HEK293T (cell line): ENCODE measurements at regions not wholly inside any gene's neighbourhood (a gene's known extent, or its start where the extent isn't known, plus 50 kb on each side); places are given as distances from the start of the nearest gene placed in this dataset.
"Not testable (repeated sequence)": the region's sequence is repeated elsewhere in the genome, so short reads cannot be mapped to it uniquely, and the experiment has no call there.

Experiments used
- CTCF ChIA-PET: fragments of 350-600 bp; formaldehyde crosslinking; extraction: SDS; loops from one replicate; lab custom pipeline; 2021; ENCODE audit warnings: antibody characterized with exemption, inconsistent platforms; lab: Yijun Ruan, JAX
- POLR2A ChIA-PET: fragments of 350-600 bp; formaldehyde crosslinking; extraction: SDS; loops from one replicate; lab custom pipeline; 2020; ENCODE audit warnings: antibody characterized with exemption, inconsistent platforms; lab: Yijun Ruan, JAX
- DNase-seq: peaks from one replicate; pipeline ENCODE4 v3.0.0; 2012; ENCODE audit warnings: mixed read lengths; ENCODE audit errors: extremely low spot score
- ARNT ChIP-seq: fragments of 450-650 bp; IDR thresholded peaks from 2 replicates; pipeline ENCODE4 v1.6.1; 2017; ENCODE audit warnings: mild to moderate bottlenecking
- BHLHE40 ChIP-seq: fragments of 450-650 bp; IDR thresholded peaks from 2 replicates; pipeline ENCODE4 v1.6.1; 2016; ENCODE audit warnings: mild to moderate bottlenecking, moderate library complexity, borderline replicate concordance
- CTBP1 ChIP-seq: fragments of 450-650 bp; IDR thresholded peaks from 2 replicates; pipeline ENCODE4 v1.6.1; 2016; ENCODE audit warnings: borderline replicate concordance
- ELF4 ChIP-seq: fragments of 450-650 bp; IDR thresholded peaks from 2 replicates; pipeline ENCODE4 v1.6.1; 2017; ENCODE audit warnings: antibody characterized with exemption
- FOXA1 ChIP-seq: fragments of 450-650 bp; IDR thresholded peaks from 2 replicates; pipeline ENCODE4 v1.6.1; 2016; ENCODE audit warnings: mild to moderate bottlenecking
- FOXK2 ChIP-seq: fragments of 450-650 bp; IDR thresholded peaks from 2 replicates; pipeline ENCODE4 v1.6.1; 2016; ENCODE audit warnings: mild to moderate bottlenecking
- FOXM1 ChIP-seq: fragments of 450-650 bp; IDR thresholded peaks from 2 replicates; pipeline ENCODE4 v1.6.1; 2017; ENCODE audit warnings: mild to moderate bottlenecking, borderline replicate concordance
- HDGF ChIP-seq: fragments of 450-650 bp; IDR thresholded peaks from 2 replicates; pipeline ENCODE4 v1.6.1; 2017; ENCODE audit warnings: antibody characterized with exemption, borderline replicate concordance
- L3MBTL2 ChIP-seq: fragments of 450-650 bp; conservative IDR thresholded peaks from 2 replicates; pipeline ENCODE4 v1.6.1; 2016; ENCODE audit warnings: mild to moderate bottlenecking
- LEF1 ChIP-seq: fragments of 450-650 bp; IDR thresholded peaks from 2 replicates; pipeline ENCODE4 v1.6.1; 2017; ENCODE audit warnings: mild to moderate bottlenecking, borderline replicate concordance
- NFRKB ChIP-seq: fragments of 450-650 bp; IDR thresholded peaks from 2 replicates; pipeline ENCODE4 v1.6.1; 2016; ENCODE audit warnings: mild to moderate bottlenecking, moderate library complexity
- PKNOX1 ChIP-seq: fragments of 450-650 bp; IDR thresholded peaks from 2 replicates; pipeline ENCODE4 v1.6.1; 2016
- SP1 ChIP-seq: fragments of 450-650 bp; IDR thresholded peaks from 2 replicates; pipeline ENCODE4 v1.6.1; 2017
- SUZ12 ChIP-seq: fragments of 450-650 bp; IDR thresholded peaks from 2 replicates; pipeline ENCODE4 v1.6.1; 2016; ENCODE audit warnings: mild to moderate bottlenecking
- TARDBP ChIP-seq: fragments of 450-650 bp; IDR thresholded peaks from 2 replicates; pipeline ENCODE4 v1.6.1; 2016
- ZNF384 ChIP-seq: fragments of 450-650 bp; IDR thresholded peaks from 2 replicates; pipeline ENCODE4 v1.6.1; 2016

- ChIA-PET POLR2A (no interaction called here), CTCF (no interaction called here)
- TF ChIP-seq TARDBP (no peak), SUZ12 (no peak), BHLHE40 (no peak), HDGF (no peak), ELF4 (no peak), ARNT (no peak), L3MBTL2 (no peak), NFRKB (no peak)
- DNase-seq = no peak
These were observed 456.3 kb upstream of the ISX start for GRCh38 chr22:34609646-34610045.

GRCh38 chr22:34620161-34620560, 445.8 kb upstream of the ISX start:
- DNase-seq = no peak
- ChIA-PET POLR2A (no interaction called here), CTCF (no interaction called here)
- no peak for TF ChIP-seq HDGF
- no peak for TF ChIP-seq SP1
- TF ChIP-seq FOXA1 = no peak
- no peak for TF ChIP-seq ZNF384
- TF ChIP-seq SUZ12 = no peak
- TF ChIP-seq FOXK2 = no peak
- no peak for TF ChIP-seq L3MBTL2
- TF ChIP-seq ELF4 = no peak
- TF ChIP-seq LEF1 = no peak
- no peak for TF ChIP-seq CTBP1
- TF ChIP-seq PKNOX1 = no peak
- TF ChIP-seq ARNT = no peak

GRCh38 chr22:34620832-34621231, 445.1 kb upstream of the ISX start:
- DNase-seq = no peak
- CTCF ChIA-PET = no interaction called here
- no peak for TF ChIP-seq SUZ12
- no peak for TF ChIP-seq BHLHE40
- TF ChIP-seq TARDBP = no peak
- TF ChIP-seq FOXA1 = no peak
- no peak for TF ChIP-seq ZNF384
- TF ChIP-seq PKNOX1 = no peak
- POLR2A ChIA-PET = no interaction called here

- CTCF ChIA-PET = no interaction called here
- POLR2A ChIA-PET = no interaction called here
- no peak for DNase-seq
- no peak for TF ChIP-seq SP1
- no peak for TF ChIP-seq SUZ12
These were observed 443.4 kb upstream of the ISX start for GRCh38 chr22:34622602-34623001.

GRCh38 chr22:34623580-34623979, 442.4 kb upstream of the ISX start:
- POLR2A ChIA-PET = no interaction called here
- TF ChIP-seq FOXM1 (no peak), LEF1 (no peak), TARDBP (no peak), NFRKB (no peak), FOXA1 (no peak), SUZ12 (no peak), ZNF384 (no peak), ELF4 (no peak), L3MBTL2 (no peak), SP1 (no peak), FOXK2 (no peak), ARNT (no peak), CTBP1 (no peak)
- CTCF ChIA-PET = no interaction called here
- no peak for DNase-seq

- POLR2A ChIA-PET, DNase-seq: not testable (repeated sequence)
These were observed 440.1 kb upstream of the ISX start for GRCh38 chr22:34625892-34626291.

GRCh38 chr22:34638128-34638527, 427.8 kb upstream of the ISX start:
- TF ChIP-seq FOXA1 (no peak), L3MBTL2 (no peak), ELF4 (no peak), HDGF (no peak), CTBP1 (no peak), ZNF384 (no peak), SP1 (no peak), NFRKB (no peak), ARNT (no peak), FOXM1 (no peak), PKNOX1 (no peak), TARDBP (no peak), BHLHE40 (no peak), LEF1 (no peak), SUZ12 (no peak), FOXK2 (no peak)
- ChIA-PET CTCF (no interaction called here), POLR2A (no interaction called here)
- no peak for DNase-seq

More at GRCh38 chr22:34625892-34626291, 440.1 kb upstream of the ISX start:
- CTCF ChIA-PET = not testable (repeated sequence)
